GM12878 (cell line): ENCODE measurements at regions not wholly inside any gene's neighbourhood (a gene's known extent, or its start where the extent isn't known, plus 50 kb on each side); places are given as distances from the start of the nearest gene placed in this dataset.

Source experiments
- ATAC-seq: fragments of 200-7000 bp; cut with Tn5 transposase; 3 replicates; pipeline ENCODE4 v1.9.1; 2020; ENCODE audit warnings: mild to moderate bottlenecking, moderate library complexity
- BruUV-seq: library from RNA; stranded (reverse); fragments of 400-500 nt; replicated peaks from 2 replicates; lab custom pipeline; 2021; lab: Mats Ljungman, UMichigan
- CTCF ChIA-PET: fragments of 300-600 bp; sonication (Branson Sonifier 250); formaldehyde crosslinking; extraction: SDS; loops from one replicate; lab custom pipeline; 2021; ENCODE audit warnings: inconsistent platforms; lab: Yijun Ruan, JAX
- POLR2A ChIA-PET: fragments of 350-600 bp; formaldehyde crosslinking; extraction: SDS; loops from one replicate; lab custom pipeline; 2021; ENCODE audit warnings: inconsistent platforms; lab: Charles Lee
- RAD21 ChIA-PET: fragments of 300-600 bp; sonication (Branson Sonifier 250); formaldehyde crosslinking; loops from one replicate; lab custom pipeline; 2023; ENCODE audit warnings: antibody characterized with exemption; ENCODE audit not compliant: unreplicated experiment; lab: Charles Lee
- SMC1A ChIA-PET: fragments of 300-600 bp; sonication (Branson Sonifier 250); formaldehyde crosslinking; loops from one replicate; lab custom pipeline; 2023; ENCODE audit not compliant: unreplicated experiment, uncharacterized antibody; lab: Charles Lee
- DNase-seq: peaks from one replicate; pipeline ENCODE4 v3.0.0-alpha.2; 2011; ENCODE audit warnings: low read depth, low spot score
- FAIRE-seq: peaks from 3 replicates; lab custom pipeline; 2011; peaks lifted over from hg19 to GRCh38; lab: Jason Lieb, UNC
- H2AFZ ChIP-seq: 2 replicates; pipeline ENCODE4 v1.6.0; 2011; ENCODE audit warnings: low read depth, low read length, control low read depth; ENCODE audit not compliant: control insufficient read depth
- H3K27ac ChIP-seq: 2 replicates; pipeline ENCODE4 v1.5.1; 2011; ENCODE audit warnings: control low read depth; ENCODE audit not compliant: control insufficient read depth, insufficient read depth
- H3K27me3 ChIP-seq, 2 experiments: replicated peaks in 1 of 2; 2 replicates each; pipeline versions ENCODE4 v1.6.0 to v1.6.1; 2011; ENCODE audit warnings: low read length in 1 of 2; ENCODE audit not compliant: control insufficient read depth in 2 of 2, insufficient read depth in 2 of 2
- H3K36me3 ChIP-seq, 2 experiments: 2 replicates each; pipeline ENCODE4 v1.5.1; 2011; ENCODE audit warnings: low read length in 1 of 2; ENCODE audit not compliant: control insufficient read depth in 2 of 2, insufficient read depth in 2 of 2
- H3K4me1 ChIP-seq: 2 replicates; pipeline ENCODE4 v1.6.1; 2011; ENCODE audit warnings: mild to moderate bottlenecking, low read length, moderate library complexity, mixed read lengths; ENCODE audit not compliant: control insufficient read depth, insufficient read depth
- H3K4me2 ChIP-seq: 2 replicates; pipeline ENCODE4 v1.6.0; 2011; ENCODE audit warnings: control low read depth; ENCODE audit not compliant: control insufficient read depth, insufficient read depth
- H3K4me3 ChIP-seq: fragments of 200-600 bp; sonication (generic); 2 replicates; pipeline ENCODE4 v1.5.1; 2016
- H3K79me2 ChIP-seq: 2 replicates; pipeline ENCODE4 v1.6.0; 2011; ENCODE audit warnings: low read length; ENCODE audit not compliant: control insufficient read depth, insufficient read depth
- H3K9ac ChIP-seq: 2 replicates; pipeline ENCODE4 v1.8.0; 2011; ENCODE audit warnings: low read length, control low read depth, mixed read lengths; ENCODE audit not compliant: control insufficient read depth, insufficient read depth
- H3K9me3 ChIP-seq: replicated peaks from 3 replicates; pipeline ENCODE4 v1.5.1; 2011; ENCODE audit warnings: mild to moderate bottlenecking, low read length; ENCODE audit not compliant: control insufficient read depth, insufficient read depth
- H4K20me1 ChIP-seq: 2 replicates; pipeline ENCODE4 v1.6.0; 2011; ENCODE audit not compliant: control insufficient read depth, insufficient read depth
- BCL11A ChIP-seq: IDR thresholded peaks from 2 replicates; pipeline ENCODE4 v1.6.1; 2011; ENCODE audit warnings: low read depth, low read length
- NFXL1 ChIP-seq: fragments of 450-650 bp; IDR thresholded peaks from 2 replicates; pipeline ENCODE4 v1.6.1; 2017; ENCODE audit warnings: antibody characterized with exemption, mild to moderate bottlenecking, borderline replicate concordance
- WGBS: methylation state at CpG from one replicate; pipeline ENCODE4 v1.1.6; 2016; ENCODE audit warnings: low lambda C conversion rate; ENCODE audit not compliant: insufficient replicate concordance, insufficient coverage; ENCODE audit errors: missing lambda C conversion rate; 5-methylcytosine and 5-hydroxymethylcytosine counted together
- in situ Hi-C: fragments of 300-500 bp; cut with MboI; formaldehyde crosslinking; loops from 9 replicates; pipeline ENCODE4 v1.14.3; 2018; ENCODE audit warnings: mixed read lengths
- intact Hi-C: fragments of 100-400 bp; cut with micrococcal nuclease; formaldehyde crosslinking; loops from one replicate; pipeline ENCODE4 v1.14.2; 2022; ENCODE audit not compliant: unreplicated experiment
- TF ChIP-seq, protein P1 (sequence below), 3 experiments: IDR thresholded peaks in 2 of 3; conservative IDR thresholded peaks in 1 of 3; 2 replicates each; pipeline ENCODE4 v1.5.1; 2011; ENCODE audit warnings: low read depth in 3 of 3, low read length in 3 of 3, mild to moderate bottlenecking in 3 of 3, control low read depth in 2 of 3, moderate library complexity in 2 of 3, inconsistent platforms in 1 of 3, mixed read lengths in 1 of 3; ENCODE audit not compliant: control insufficient read depth in 2 of 3, insufficient read depth in 1 of 3; ENCODE audit errors: extremely low read depth in 1 of 3

GRCh38 chr15:62390791-62391640 is 225.9 kb upstream of the C2CD4B start:
- Histone ChIP-seq H4K20me1 (no peaks in the 10 kb centered on the region), H3K4me2 (peak overlapping the region; percentile 99), H3K36me3 (no peaks in the 10 kb centered on the region; a peak in 1 of 4 replicates), H3K27me3 (peaks cover 1 to 7% of the 10 kb centered on the region in 2 experiments; a peak in 3 of 4 replicates), H3K9ac (peak overlapping the region; percentile 78), H3K4me1 (peaks cover 6% of the 10 kb centered on the region), H3K4me3 (peak overlapping the region; percentile 78), H3K27ac (no peak overlapping the region), H3K79me2 (peaks cover 2% of the 10 kb centered on the region), H2AFZ (peak overlapping the region; percentile 96), H3K9me3 (no peaks in the 10 kb centered on the region)
- TF ChIP-seq NFXL1 (no peak), BCL11A (no peak)
- TF ChIP-seq, protein P1, sequence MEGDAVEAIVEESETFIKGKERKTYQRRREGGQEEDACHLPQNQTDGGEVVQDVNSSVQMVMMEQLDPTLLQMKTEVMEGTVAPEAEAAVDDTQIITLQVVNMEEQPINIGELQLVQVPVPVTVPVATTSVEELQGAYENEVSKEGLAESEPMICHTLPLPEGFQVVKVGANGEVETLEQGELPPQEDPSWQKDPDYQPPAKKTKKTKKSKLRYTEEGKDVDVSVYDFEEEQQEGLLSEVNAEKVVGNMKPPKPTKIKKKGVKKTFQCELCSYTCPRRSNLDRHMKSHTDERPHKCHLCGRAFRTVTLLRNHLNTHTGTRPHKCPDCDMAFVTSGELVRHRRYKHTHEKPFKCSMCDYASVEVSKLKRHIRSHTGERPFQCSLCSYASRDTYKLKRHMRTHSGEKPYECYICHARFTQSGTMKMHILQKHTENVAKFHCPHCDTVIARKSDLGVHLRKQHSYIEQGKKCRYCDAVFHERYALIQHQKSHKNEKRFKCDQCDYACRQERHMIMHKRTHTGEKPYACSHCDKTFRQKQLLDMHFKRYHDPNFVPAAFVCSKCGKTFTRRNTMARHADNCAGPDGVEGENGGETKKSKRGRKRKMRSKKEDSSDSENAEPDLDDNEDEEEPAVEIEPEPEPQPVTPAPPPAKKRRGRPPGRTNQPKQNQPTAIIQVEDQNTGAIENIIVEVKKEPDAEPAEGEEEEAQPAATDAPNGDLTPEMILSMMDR (IDR thresholded peaks at IDR 0.05 in 2 of 3, conservative IDR thresholded peaks at IDR 0.05 in 1 of 3; ENCODE audit: control insufficient read depth in 2 of 3, extremely low read depth in 1 of 3, insufficient read depth in 1 of 3, low read depth in 3 of 3, low read length in 3 of 3), result 0 out of 6 replicates have a peak, but pooled peaks of 1 of the 3 experiments have one; percentile 7
- in situ Hi-C loops, result no loop called here
- FAIRE-seq (no peak), ATAC-seq (peak; percentile 65), DNase-seq (no peak)
- WGBS, result under 1% methylated on average over 62 of the region's 62 CpGs
- ChIA-PET RAD21 (interaction anchor here (1.1 to 1.4 kb wide), 2 partner anchors 105 to 351 kb away, joined by 3 to 4 read pairs; no protein-coding TSS in a partner anchor), SMC1A (no interaction called here), POLR2A (no interaction called here), CTCF (no interaction called here)
- intact Hi-C loops, result no loop called here
- BruUV-seq, result no TSS peak
